Cerebellar cortex (tissue), 1 donor: ENCODE measurements at regions not wholly inside any gene's neighbourhood (a gene's known extent, or its start where the extent isn't known, plus 50 kb on each side); places are given as distances from the start of the nearest gene placed in this dataset.

Source experiments
- DNase-seq: peaks from one replicate; pipeline ENCODE4 v3.0.0-alpha.2; 2015; ENCODE audit warnings: low spot score

DNA sequence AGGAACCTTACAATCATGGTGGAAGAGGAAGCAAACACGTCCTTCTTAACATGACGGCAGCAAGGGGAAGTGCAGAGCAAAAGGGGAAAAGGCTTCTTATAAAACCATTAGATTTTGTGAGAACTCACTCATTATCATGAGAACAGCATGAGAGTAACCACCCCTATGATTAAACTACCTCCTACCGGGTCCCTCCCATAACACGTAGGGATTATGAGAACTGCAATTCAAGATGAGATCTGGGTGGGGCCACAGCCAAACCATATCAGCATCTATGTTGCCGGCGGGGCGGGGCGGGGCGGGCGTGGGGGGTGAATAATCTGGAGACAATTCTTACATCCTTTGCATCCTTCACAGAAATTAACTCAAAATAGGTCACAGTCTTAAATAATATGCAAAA, 58.8 kb upstream of the GFPT2 start:
- DNase-seq = no peak

DNA sequence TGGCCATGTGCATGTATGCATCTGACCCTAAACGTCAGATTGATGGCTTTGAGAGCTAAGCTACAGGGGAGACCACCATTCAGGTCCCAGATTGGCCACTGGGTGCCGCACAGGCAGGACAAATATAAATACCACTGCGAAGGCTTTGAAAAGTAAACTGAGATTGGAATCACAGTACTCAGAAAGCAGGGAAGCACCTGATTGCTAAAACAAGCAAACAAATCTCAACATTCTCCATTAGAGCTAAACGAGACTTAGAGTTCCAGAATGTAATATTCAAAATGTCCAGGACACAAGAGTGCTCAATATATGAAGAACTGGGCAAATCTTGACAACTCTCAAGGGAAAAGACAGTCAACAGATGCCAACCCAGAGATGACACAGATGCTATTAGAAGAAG, 61.0 kb upstream of the GFPT2 start:
- DNase-seq = no peak

DNA sequence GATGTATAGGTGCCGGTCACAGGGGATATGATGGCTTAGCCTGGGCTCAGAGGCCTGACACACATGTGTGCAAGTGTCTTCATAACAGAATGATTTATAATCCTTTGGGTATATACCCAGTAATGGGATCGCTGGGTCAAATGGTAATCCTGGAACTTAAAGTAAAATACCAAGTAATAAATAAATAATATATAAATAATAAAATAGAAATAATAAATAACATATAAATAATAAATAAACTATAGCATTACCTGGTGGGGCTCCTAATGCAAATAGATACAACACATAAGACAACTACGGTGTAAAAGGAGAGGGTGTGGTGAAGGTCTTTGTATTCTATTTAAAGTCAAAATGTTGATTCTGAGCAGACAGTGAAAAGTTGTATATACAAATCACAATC, 68.5 kb upstream of the GFPT2 start:
- no peak for DNase-seq

DNA sequence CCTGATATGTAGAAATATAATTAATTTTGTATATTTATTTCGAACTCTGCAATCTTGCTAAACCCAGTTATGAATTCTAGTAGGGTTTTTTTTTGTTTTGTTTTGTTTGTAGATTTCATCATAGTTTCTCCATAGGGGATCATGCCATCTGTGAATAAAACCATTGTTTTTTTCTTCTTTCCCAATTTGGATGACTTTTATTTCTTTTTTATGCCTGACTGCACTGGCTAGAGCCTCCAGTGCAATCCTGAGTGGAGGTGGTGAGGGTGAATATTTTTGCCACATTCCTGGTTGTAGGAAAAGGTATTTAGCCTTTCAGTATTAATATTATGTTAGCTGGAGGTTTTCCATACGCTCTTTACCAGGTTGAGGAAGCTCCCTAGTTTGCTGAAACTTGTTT, 70.0 kb upstream of the GFPT2 start:
- DNase-seq = peak; percentile 76

DNA sequence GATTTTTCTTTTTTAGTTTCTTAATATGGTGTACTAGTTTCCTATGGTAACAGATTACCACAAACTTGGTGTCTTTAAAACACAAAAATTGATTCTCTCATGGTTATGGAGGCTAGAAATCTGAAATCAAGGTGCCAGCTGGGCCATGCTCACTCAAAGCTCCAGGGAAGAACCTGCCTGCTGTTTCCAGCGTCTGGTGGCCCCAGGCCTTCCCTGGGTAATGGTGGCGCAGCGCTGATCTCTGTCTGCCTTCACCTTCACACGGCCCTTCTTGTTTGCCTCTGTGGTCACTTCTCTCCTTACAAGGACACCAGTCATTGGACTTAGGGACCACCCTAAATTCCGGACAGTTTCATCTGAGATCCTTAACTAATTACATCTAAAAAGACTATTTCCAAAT, 70.5 kb upstream of the GFPT2 start:
- DNase-seq = peak; percentile 44

DNA sequence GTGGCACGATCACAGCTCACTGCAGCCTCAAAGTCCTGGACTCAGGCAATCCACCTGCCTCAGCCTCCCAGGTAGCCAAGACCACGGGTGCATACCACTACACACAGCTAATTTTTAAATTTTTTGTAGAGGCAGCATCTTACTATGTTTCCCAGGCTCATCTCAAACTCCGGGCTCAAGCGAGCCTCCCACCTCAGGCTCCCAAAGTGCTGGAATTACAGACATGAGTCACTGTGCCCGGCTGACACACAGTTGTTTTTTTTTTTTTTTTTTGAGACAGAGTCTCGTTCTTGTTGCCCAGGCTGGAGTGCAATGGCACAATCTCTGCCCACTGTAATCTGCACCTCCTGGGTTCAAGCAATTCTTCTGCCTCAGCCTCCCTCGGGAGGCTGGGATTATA, 70.1 kb upstream of the CNOT6 start:
- DNase-seq = no peak

DNA sequence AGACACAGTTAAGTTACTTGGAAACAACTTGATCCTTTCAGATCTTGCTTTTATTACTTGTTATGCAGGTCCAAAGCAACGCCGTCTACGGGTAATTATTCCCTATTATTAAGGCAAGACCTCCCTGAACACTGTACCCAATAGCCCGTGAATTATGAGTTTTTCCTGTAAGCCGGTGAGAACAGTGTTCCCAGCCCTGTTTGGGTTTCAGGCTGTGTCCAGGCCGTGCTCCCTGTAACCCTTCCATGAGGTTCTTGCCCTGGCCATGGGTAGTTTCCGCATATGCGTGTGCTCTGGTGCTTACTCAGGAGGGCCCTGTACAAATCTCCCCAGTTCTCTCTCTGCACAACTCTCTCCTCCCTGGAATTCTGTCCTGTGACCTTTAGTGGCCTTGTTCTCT, 65.6 kb upstream of the CNOT6 start:
- DNase-seq = no peak

DNA sequence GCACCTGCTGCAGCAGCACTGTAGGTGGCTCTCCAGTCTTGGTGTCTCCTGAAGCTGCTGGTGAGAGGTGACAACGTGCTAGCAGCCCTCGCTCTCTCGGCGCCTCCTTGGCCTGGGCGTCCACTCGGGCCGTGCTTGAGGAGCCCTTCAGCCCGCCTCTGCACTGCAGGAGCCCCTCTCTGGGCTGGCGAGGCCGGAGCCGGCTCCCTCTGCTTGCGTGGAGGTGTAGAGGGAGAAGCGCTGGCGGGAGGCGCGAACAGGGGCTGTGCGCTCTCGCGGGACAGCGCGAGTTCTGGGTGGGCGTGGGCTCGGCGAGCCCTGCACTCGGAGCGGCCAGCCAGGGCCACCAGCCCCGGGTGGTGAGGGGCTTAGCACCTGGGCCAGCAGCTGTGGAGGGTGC, 62.2 kb upstream of the CNOT6 start:
- no peak for DNase-seq

DNA sequence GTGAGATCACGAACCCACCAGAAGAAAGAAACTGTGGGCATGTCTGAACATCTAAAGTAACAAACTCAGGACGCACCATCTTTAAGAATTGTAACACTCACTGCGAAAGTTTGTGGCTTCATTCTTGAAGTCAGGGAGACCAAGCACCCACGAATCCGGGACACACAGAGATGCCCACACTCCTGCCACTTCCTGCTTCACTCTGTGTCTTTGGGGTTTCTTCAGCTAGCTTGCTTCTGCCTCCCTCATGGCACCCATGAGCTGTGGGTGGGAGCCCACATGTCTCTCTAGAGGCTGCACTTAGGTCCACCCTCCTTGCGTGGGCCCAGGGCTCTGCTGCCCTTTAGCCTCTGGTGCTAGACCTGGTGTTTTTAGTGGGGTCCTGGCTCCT, 61.2 kb upstream of the CNOT6 start:
- DNase-seq = no peak

DNA sequence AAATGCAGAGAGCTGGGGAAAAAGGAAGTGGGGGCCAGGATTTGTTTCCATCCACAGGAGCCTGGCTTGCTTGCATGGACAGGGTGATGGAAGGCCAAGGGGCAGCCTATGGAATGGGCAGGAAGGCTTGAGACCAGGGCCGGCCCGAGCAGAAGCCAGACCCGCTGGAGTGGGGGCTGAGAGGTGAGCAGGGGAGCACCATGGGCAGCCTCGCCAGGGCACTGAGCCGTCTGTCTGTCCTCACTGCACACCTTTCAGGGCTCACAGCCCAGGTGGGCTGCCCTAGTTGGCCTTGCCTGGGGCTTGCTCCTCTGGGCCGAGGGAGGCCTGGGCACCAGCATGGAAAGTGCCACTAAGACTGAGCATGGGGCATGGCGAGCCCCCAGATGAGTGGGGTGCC, 58.6 kb upstream of the CNOT6 start:
- DNase-seq = no peak

DNA sequence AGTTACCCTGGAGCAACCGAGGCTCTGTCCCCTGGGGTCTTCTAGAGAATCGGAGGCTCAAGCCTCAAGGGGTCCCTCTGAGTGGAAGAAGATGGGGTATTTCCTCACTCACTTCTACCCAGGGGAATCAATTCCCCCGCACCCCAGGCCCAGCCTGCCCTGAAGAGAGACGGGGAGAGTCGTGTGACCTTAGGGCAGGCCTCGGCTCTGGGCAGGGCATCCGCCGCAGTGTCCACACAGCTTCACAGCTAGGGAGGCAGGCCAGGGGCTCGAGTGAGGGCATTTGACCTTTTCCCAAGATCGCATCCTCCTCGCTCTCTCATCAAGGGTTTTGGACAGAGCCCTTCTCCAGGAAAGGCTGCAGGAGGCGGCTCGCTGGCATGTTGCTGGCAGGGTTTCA, 57.9 kb upstream of the CNOT6 start:
- no peak for DNase-seq

DNA sequence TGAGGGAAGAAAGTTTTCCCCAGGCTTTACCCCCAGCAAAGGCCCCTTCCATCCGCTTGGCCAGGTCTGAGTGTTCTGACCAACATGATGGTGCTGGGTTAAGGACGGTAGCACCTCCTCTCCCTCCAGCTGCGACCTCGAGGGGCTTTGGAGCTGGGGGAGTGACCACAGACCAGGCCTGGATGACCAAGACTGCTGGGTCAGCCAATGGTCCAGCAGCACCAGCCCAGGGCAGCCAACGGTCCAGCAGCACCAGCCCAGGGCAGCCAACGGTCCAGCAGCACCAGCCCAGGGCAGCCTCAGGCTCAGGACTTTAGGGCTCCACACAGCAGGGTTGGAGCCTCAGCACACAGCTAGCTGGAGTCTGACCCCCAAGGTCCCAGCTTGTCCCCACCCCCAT, 57.2 kb upstream of the CNOT6 start:
- no peak for DNase-seq

DNA sequence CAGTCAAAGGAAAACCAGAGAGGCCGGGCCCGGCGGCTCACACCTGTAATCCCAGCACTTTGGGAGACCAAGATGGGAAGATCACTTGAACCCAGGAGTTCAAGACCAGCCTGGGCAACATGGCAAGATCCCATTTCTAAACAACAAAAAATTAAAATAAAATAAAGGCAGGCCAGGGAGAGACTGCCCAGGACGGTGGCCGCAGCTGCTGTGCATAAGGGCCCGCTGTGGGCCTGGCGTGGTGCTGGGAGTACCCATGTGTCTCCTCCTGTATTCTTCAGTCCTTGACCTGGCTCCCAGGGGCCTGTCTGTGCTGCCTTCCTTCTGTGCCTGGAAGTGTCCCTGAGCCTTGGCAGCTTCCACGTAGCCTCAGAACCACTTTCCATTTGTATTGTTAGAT, 56.8 kb upstream of the CNOT6 start:
- no peak for DNase-seq

DNA sequence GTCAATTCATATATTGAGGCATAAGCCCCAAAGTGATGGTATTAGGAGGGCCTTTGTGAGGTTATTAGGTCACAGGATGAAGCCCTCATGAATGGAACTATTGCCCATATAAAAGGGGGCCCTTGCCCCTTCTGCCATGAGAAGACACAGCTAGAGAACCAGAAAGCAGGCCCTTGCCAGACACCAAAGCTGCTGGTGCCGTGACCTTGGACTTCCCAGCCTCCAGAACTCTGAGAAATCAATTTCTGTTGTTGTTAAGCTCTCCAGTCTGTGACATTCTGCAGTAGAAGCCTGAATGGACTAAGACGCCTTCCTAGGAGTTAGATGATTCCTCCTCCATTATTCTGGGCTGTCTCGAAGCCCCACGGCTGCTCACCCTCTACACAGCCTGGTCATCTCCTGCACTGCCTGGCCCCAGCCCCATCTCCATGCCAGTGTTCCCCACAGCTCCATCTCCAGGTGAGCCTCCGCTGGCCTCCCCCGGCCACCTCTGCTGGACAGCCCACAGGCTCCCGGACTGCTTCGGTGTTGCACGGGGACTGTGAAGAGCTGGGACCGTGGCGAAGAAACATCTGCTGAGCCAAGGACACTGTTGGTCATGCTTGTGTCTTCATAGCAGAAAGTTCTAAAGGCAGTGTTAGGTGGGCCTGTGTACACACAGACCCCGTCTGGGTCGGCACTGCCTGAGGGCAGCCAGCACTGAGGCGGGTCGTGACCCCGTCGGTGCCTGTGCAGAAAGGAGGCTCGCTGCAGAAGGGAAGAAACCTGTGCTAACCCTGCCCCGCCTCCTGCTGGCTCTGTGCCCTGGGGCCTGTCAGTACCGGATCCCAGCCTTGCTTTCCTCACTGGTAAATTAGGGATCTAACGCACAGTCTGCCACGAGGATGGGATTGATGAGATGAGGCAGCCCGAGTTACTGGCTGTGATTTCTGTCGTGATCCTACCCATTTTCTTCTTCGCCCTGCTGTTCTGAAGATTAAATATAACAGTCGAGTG, 55.1 kb upstream of the CNOT6 start:
- no peak for DNase-seq

DNA sequence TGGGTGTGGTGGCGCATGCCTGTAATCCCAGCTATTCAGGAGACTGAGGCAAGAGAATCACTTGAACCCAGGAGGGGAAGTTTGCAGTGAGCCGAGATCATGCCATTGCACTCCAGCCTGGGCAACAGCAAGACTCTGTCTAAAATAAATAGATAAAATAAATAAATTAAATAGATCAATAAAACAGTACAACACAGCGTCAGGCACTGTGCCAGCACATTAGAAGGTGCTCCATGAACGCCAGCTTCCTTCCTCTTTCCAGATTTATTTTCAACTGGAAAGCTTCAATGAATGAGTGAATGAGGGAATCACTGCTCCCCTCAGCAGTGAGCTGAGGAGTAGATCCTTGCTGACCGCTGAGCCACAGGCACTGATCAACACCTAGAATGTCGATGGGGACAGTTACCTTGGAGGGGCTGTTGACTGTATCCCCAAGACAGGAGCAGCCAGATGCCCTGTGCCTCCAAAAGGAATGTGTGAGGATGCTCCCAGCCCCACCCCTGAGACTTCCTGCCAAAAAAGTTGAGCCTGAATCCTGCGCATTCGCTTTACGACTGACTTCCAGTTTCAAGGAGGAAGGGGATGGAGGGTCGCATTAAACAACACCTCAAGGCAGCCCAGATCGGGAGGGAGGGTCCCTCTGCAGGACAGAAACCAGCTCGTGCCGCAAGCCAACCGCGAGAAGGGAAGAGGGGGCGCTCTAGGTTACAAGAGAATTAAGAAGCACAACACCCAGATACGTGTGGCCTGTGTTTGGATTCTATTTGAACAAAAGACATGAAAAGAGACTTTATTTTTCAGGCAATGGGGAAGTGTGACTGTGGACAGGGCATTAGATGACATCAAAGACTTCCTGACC, 54.0 kb upstream of the CNOT6 start:
- DNase-seq = no peak

DNA sequence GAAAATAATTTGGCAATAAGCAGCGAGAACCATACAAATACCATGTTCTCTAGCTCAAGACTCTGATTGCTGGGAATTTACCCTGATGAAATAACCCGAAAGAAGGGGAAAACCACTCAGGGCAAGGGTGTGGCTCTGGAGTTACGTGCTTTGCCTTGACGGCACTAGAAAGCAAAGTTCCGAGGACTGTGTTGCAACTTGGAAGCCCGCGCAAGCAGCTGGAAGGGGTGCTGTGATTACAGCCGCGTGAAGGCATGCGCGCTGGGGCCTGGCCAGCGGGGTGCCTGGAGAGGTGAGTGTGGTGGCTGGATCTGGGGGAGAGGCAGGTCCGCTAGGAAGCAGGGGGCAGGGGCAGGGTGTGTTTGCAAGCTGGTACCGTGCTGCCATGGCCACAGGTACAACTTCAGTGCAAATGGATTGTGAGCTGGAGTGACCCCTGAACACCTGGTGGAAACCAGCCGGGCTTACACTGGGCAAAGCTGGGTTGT, 52.6 kb upstream of the CNOT6 start:
- no peak for DNase-seq
